Endothelial cell of umbilical vein (primary cell): ENCODE measurements at regions not wholly inside any gene's neighbourhood (a gene's known extent, or its start where the extent isn't known, plus 50 kb on each side); places are given as distances from the start of the nearest gene placed in this dataset.

ENCODE experiments used
- BruUV-seq: library from RNA; stranded (reverse); fragments of 400-500 nt; replicated peaks from 2 replicates; lab custom pipeline; 2021; lab: Mats Ljungman, UMichigan
- CTCF ChIA-PET: fragments of 300-600, 350-600 bp; sonication (Branson Sonifier 250); formaldehyde crosslinking; loops from one replicate; lab custom pipeline; 2021; ENCODE audit warnings: antibody characterized with exemption, inconsistent platforms; lab: Charles Lee
- POLR2A ChIA-PET: fragments of 300-600, 350-600 bp; sonication (Branson Sonifier 250); formaldehyde crosslinking; loops from one replicate; lab custom pipeline; 2021; ENCODE audit warnings: antibody characterized with exemption, inconsistent platforms; lab: Charles Lee
- DNase-seq: peaks from one replicate; pipeline ENCODE4 v3.0.0-alpha.2; 2011; ENCODE audit warnings: low read depth, low spot score
- FAIRE-seq: peaks from 2 replicates; lab custom pipeline; 2011; peaks lifted over from hg19 to GRCh38; lab: Jason Lieb, UNC
- H2AFZ ChIP-seq: 2 replicates; pipeline ENCODE4 v1.6.0; 2012; ENCODE audit warnings: low read depth, low read length, control low read depth, inconsistent platforms
- H3K27ac ChIP-seq: 2 replicates; pipeline ENCODE4 v1.5.1; 2011; ENCODE audit warnings: low read depth, mild to moderate bottlenecking, control low read depth, low read length, moderate library complexity; ENCODE audit not compliant: insufficient read depth
- H3K27me3 ChIP-seq, 2 experiments: 2 replicates each; pipeline versions ENCODE4 v1.6.0 to v1.6.1; 2011; ENCODE audit warnings: low read length in 2 of 2, mixed read lengths in 1 of 2; ENCODE audit not compliant: control insufficient read depth in 2 of 2, insufficient read depth in 2 of 2
- H3K36me3 ChIP-seq, 2 experiments: 2 replicates in 1 of 2; 3 replicates in 1 of 2; pipeline ENCODE4 v1.5.1; 2011; ENCODE audit warnings: low read length in 2 of 2, mild to moderate bottlenecking in 1 of 2, moderate library complexity in 1 of 2; ENCODE audit not compliant: control insufficient read depth in 2 of 2, insufficient read depth in 2 of 2; ENCODE audit errors: extremely low read depth in 1 of 2
- H3K4me1 ChIP-seq: 3 replicates; pipeline ENCODE4 v1.5.1; 2011; ENCODE audit warnings: mild to moderate bottlenecking, low read length; ENCODE audit not compliant: control insufficient read depth, insufficient read depth; ENCODE audit errors: extremely low read depth
- H3K4me2 ChIP-seq: 2 replicates; pipeline ENCODE4 v1.6.1; 2011; ENCODE audit warnings: low read length, control low read depth, mixed read lengths; ENCODE audit not compliant: insufficient read depth
- H3K4me3 ChIP-seq, 3 experiments: fragments of 200-600 bp in 1 of 3; sonication (generic), shearing (Covaris generic) in 1 of 3; replicated peaks in 1 of 3; 2 replicates each; pipeline ENCODE4 v1.5.1; 2011 to 2016; ENCODE audit warnings: control low read depth in 3 of 3, low read length in 3 of 3, mild to moderate bottlenecking in 2 of 3, inconsistent platforms in 1 of 3, low read depth in 1 of 3, moderate library complexity in 1 of 3; ENCODE audit not compliant: insufficient read depth in 1 of 3
- H3K79me2 ChIP-seq: 2 replicates; pipeline ENCODE4 v1.6.0; 2012; ENCODE audit warnings: low read length, inconsistent platforms; ENCODE audit not compliant: control insufficient read depth, insufficient read depth
- H3K9ac ChIP-seq: replicated peaks from 2 replicates; pipeline ENCODE3; 2011; ENCODE audit warnings: low read length, control low read depth; ENCODE audit not compliant: insufficient read depth; ENCODE audit errors: extremely low read depth
- H3K9me1 ChIP-seq: replicated peaks from 3 replicates; pipeline ENCODE4 v1.6.0; 2011; ENCODE audit warnings: mild to moderate bottlenecking, low read length; ENCODE audit not compliant: control insufficient read depth, insufficient read depth; ENCODE audit errors: extremely low read depth
- H3K9me3 ChIP-seq: replicated peaks from 2 replicates; pipeline ENCODE4 v1.5.1; 2012; ENCODE audit warnings: low read length, inconsistent platforms; ENCODE audit not compliant: control insufficient read depth, insufficient read depth
- H4K20me1 ChIP-seq: replicated peaks from 2 replicates; pipeline ENCODE3; 2011; ENCODE audit warnings: mild to moderate bottlenecking, low read length; ENCODE audit not compliant: control insufficient read depth, insufficient read depth; ENCODE audit errors: extremely low read depth
- EZH2 ChIP-seq: IDR thresholded peaks from 2 replicates; pipeline ENCODE4 v1.6.1; 2012; ENCODE audit warnings: borderline replicate concordance, low read depth, mild to moderate bottlenecking, moderate library complexity, low read length, inconsistent platforms; ENCODE audit not compliant: severe bottlenecking
- FOS ChIP-seq: IDR thresholded peaks from 2 replicates; pipeline ENCODE4 v1.6.1; 2011; ENCODE audit warnings: mild to moderate bottlenecking, low read length, moderate library complexity, borderline replicate concordance; ENCODE audit not compliant: insufficient read depth
- GATA2 ChIP-seq: IDR thresholded peaks from 2 replicates; pipeline ENCODE4 v1.7.0; 2011; ENCODE audit warnings: low read depth, mild to moderate bottlenecking, moderate library complexity, mixed read lengths, low read length; ENCODE audit not compliant: insufficient read length, insufficient read depth
- JUN ChIP-seq: IDR thresholded peaks from 2 replicates; pipeline ENCODE4 v1.6.1; 2011; ENCODE audit warnings: borderline replicate concordance, low read depth; ENCODE audit not compliant: insufficient read length, insufficient read depth
- MYC ChIP-seq: IDR thresholded peaks from one replicate; pipeline ENCODE4 v1.6.1; 2011; ENCODE audit warnings: mild to moderate bottlenecking, low read depth, low read length
- POLR2A ChIP-seq: IDR thresholded peaks from 2 replicates; pipeline ENCODE4 v1.6.1; 2012; ENCODE audit warnings: low read depth, mild to moderate bottlenecking, control low read depth, low read length
- POLR2AphosphoS5 ChIP-seq: IDR thresholded peaks from 2 replicates; pipeline ENCODE4 v1.6.1; 2012; ENCODE audit warnings: low read depth, mild to moderate bottlenecking, control low read depth, low read length, moderate library complexity; ENCODE audit not compliant: insufficient read depth
- dilution Hi-C: fragments of 300-500 bp; cut with MboI; formaldehyde crosslinking; loops from one replicate; pipeline ENCODE4 v1.15.0; 2019; ENCODE audit warnings: low sequenced_read_pairs; ENCODE audit not compliant: extremely low pct_ligation_motif_present
- intact Hi-C: fragments of 100-400 bp; cut with micrococcal nuclease; formaldehyde crosslinking; loops from one replicate; pipeline ENCODE4 v1.10.0; 2022
- TF ChIP-seq, protein P1 (sequence below): IDR thresholded peaks from 2 replicates; pipeline ENCODE4 v1.6.1; 2011; ENCODE audit not compliant: insufficient read depth, insufficient read length
- TF ChIP-seq, protein P2 (sequence below), 2 donors: IDR thresholded peaks; 1 replicate in 1 of 2; 2 replicates in 1 of 2; pipeline ENCODE4 v1.5.1; 2011; ENCODE audit warnings: low read length in 2 of 2, mild to moderate bottlenecking in 2 of 2, moderate library complexity in 2 of 2, control low read depth in 1 of 2, inconsistent platforms in 1 of 2, low read depth in 1 of 2; ENCODE audit not compliant: insufficient read depth in 1 of 2; ENCODE audit errors: extremely low read depth in 1 of 2

DNA sequence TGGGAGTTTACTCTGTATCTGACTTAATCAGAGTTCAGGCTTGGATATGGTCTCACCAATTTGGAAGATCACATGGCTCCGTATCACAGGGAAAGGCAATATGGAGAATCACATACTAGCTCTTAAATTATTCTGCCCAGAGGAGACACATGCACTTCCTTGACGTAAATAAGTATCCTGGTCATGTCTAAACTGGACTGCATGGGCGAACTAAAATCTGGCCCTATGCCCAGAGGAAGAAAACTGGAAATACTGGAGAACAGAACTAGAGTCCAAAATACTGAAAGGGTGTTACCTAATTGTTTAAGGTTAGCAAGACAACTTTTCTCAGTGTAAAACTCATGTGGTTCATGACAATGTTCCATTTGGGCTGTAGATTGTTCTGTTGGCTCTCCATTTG lies 832.3 kb downstream of the RAB28 start:
- intact Hi-C loops = no loop called here
- no peak for DNase-seq
- Histone ChIP-seq H3K4me2 (no peak overlapping the region), H2AFZ (no peak overlapping the region), H3K36me3 (no peaks in the 10 kb centered on the region), H3K4me3 (no peak overlapping the region), H3K4me1 (no peaks in the 10 kb centered on the region), H3K27me3 (no peaks in the 10 kb centered on the region), H3K9me3 (no peaks in the 10 kb centered on the region), H3K9me1 (no peaks in the 10 kb centered on the region), H3K79me2 (no peaks in the 10 kb centered on the region), H3K9ac (no peak overlapping the region), H4K20me1 (no peaks in the 10 kb centered on the region), H3K27ac (no peak overlapping the region)
- BruUV-seq = no TSS peak
- ChIA-PET POLR2A (no interaction called here), CTCF (no interaction called here)
- TF ChIP-seq EZH2 (no peak), POLR2A (no peak), FOS (no peak), MYC (no peak)
- dilution Hi-C loops = no loop called here
- no peak for FAIRE-seq

DNA sequence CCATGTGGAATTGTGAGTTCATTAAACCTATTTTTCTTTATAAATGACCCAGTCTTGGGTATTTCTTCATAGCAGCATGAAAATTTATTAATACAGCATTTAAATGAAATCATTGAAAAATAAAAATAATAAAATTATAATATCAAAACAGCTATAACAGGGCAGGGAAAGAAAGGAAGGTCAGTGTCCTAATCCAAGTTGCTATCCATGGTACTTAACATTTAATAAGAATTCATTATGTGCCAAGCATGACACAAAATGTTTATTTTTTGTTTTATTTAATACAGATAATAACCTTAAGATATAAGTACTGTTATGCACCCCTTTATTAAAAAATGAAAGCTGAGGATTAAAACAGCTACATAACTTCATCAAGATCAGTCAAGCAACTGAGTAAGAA lies 838.4 kb downstream of the RAB28 start:
- H3K27ac ChIP-seq = no peak overlapping the region
- CTCF ChIA-PET = interaction anchor here (1.6 kb wide), 1 partner anchor 13 kb away, joined by 7 read pairs; no protein-coding TSS in a partner anchor

More for the DNA sequence above, 838.4 kb downstream of the RAB28 start:
- no TSS peak for BruUV-seq
- H3K4me2 ChIP-seq = no peak overlapping the region
- dilution Hi-C loops (no loop called here), intact Hi-C loops (no loop called here)
- POLR2A ChIA-PET = no interaction called here
- no peaks in the 10 kb centered on the region for H3K79me2 ChIP-seq
- no peaks in the 10 kb centered on the region for H3K9me1 ChIP-seq
- DNase-seq = no peak
- no peak overlapping the region for H3K4me3 ChIP-seq
- no peak for FAIRE-seq
- no peaks in the 10 kb centered on the region for H3K9me3 ChIP-seq
- no peaks in the 10 kb centered on the region for H3K4me1 ChIP-seq
- TF ChIP-seq MYC (no peak), EZH2 (no peak), JUN (no peak), POLR2A (no peak), POLR2AphosphoS5 (no peak), GATA2 (no peak), FOS (no peak)
- TF ChIP-seq, protein P1, sequence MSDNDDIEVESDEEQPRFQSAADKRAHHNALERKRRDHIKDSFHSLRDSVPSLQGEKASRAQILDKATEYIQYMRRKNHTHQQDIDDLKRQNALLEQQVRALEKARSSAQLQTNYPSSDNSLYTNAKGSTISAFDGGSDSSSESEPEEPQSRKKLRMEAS = no peak
- TF ChIP-seq, protein P2, sequence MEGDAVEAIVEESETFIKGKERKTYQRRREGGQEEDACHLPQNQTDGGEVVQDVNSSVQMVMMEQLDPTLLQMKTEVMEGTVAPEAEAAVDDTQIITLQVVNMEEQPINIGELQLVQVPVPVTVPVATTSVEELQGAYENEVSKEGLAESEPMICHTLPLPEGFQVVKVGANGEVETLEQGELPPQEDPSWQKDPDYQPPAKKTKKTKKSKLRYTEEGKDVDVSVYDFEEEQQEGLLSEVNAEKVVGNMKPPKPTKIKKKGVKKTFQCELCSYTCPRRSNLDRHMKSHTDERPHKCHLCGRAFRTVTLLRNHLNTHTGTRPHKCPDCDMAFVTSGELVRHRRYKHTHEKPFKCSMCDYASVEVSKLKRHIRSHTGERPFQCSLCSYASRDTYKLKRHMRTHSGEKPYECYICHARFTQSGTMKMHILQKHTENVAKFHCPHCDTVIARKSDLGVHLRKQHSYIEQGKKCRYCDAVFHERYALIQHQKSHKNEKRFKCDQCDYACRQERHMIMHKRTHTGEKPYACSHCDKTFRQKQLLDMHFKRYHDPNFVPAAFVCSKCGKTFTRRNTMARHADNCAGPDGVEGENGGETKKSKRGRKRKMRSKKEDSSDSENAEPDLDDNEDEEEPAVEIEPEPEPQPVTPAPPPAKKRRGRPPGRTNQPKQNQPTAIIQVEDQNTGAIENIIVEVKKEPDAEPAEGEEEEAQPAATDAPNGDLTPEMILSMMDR (IDR thresholded peaks at IDR 0.05; ENCODE audit: extremely low read depth in 1 of 2, insufficient read depth in 1 of 2, low read depth in 1 of 2, low read length in 2 of 2) = no peak
- H3K9ac ChIP-seq = no peak overlapping the region
- no peaks in the 10 kb centered on the region for H3K36me3 ChIP-seq
- no peak overlapping the region for H2AFZ ChIP-seq
- H4K20me1 ChIP-seq = no peaks in the 10 kb centered on the region
- H3K27me3 ChIP-seq = no peaks in the 10 kb centered on the region
